MCF 10A (cell line): ENCODE measurements at regions not wholly inside any gene's neighbourhood (a gene's known extent, or its start where the extent isn't known, plus 50 kb on each side); places are given as distances from the start of the nearest gene placed in this dataset.

Source experiments
- BruUV-seq: library from RNA; stranded (reverse); fragments of 400-500 nt; replicated peaks from 2 replicates; lab custom pipeline; 2021; lab: Mats Ljungman, UMichigan
- CTCF ChIA-PET: fragments of 300-600 bp; sonication (Branson Sonifier 250); formaldehyde crosslinking; extraction: SDS; loops from one replicate; lab custom pipeline; 2021; ENCODE audit warnings: antibody characterized with exemption, inconsistent platforms; lab: Yijun Ruan, JAX
- POLR2A ChIA-PET: fragments of 300-600, 350-650 bp; sonication (Branson Sonifier 250); formaldehyde crosslinking; extraction: SDS; loops from one replicate; lab custom pipeline; 2020; ENCODE audit warnings: antibody characterized with exemption, inconsistent platforms; lab: Yijun Ruan, JAX
- DNase-seq: peaks from one replicate; pipeline ENCODE4 v3.0.0-alpha.2; 2018; ENCODE audit not compliant: unreplicated experiment
- H3K27ac Mint-ChIP-seq: one replicate; pipeline ENCODE4 v1.8.0; 2022; ENCODE audit warnings: mild to moderate bottlenecking, low read depth, mixed read lengths; ENCODE audit not compliant: unreplicated experiment
- H3K27me3 Mint-ChIP-seq: one replicate; pipeline ENCODE4 v1.8.0; 2022; ENCODE audit warnings: mixed read lengths; ENCODE audit not compliant: insufficient read depth, unreplicated experiment
- H3K36me3 Mint-ChIP-seq: one replicate; pipeline ENCODE4 v1.8.0; 2022; ENCODE audit warnings: mild to moderate bottlenecking, moderate library complexity, mixed read lengths; ENCODE audit not compliant: insufficient read depth, unreplicated experiment
- H3K4me1 Mint-ChIP-seq: one replicate; pipeline ENCODE4 v1.8.0; 2022; ENCODE audit warnings: mixed read lengths; ENCODE audit not compliant: insufficient read depth, unreplicated experiment
- H3K4me3 Mint-ChIP-seq: one replicate; pipeline ENCODE4 v1.8.0; 2022; ENCODE audit warnings: mild to moderate bottlenecking, moderate library complexity, mixed read lengths; ENCODE audit not compliant: unreplicated experiment
- H3K9me3 Mint-ChIP-seq: one replicate; pipeline ENCODE4 v1.8.0; 2022; ENCODE audit warnings: mixed read lengths; ENCODE audit not compliant: unreplicated experiment
- CTCF ChIP-seq: fragments of 200-600 bp; IDR thresholded peaks from one replicate; pipeline ENCODE4 v1.8.0; 2022; ENCODE audit warnings: antibody characterized with exemption, mild to moderate bottlenecking; ENCODE audit not compliant: unreplicated experiment
- intact Hi-C: fragments of 100-400 bp; cut with micrococcal nuclease; formaldehyde crosslinking; loops from 2 replicates; pipeline ENCODE4 v1.14.1; 2022

- H3K4me1 Mint-ChIP-seq = peaks cover 10% of the 10 kb centered on the region
- H3K4me3 Mint-ChIP-seq = no peak overlapping the region
- H3K9me3 Mint-ChIP-seq = no peaks in the 10 kb centered on the region
- TF ChIP-seq CTCF = peak; percentile 99
- H3K36me3 Mint-ChIP-seq = no peaks in the 10 kb centered on the region
- CTCF ChIA-PET = interaction anchor here (0.5 to 2.4 kb wide), 84 partner anchors 9 to 1206 kb away, joined by 3 to 92 read pairs (median 4); no protein-coding TSS in a partner anchor
- POLR2A ChIA-PET = interaction anchor here (0.7 kb wide), 1 partner anchor 873 kb away, joined by 3 read pairs; no protein-coding TSS in a partner anchor
- peaks cover 16% of the 10 kb centered on the region for H3K27me3 Mint-ChIP-seq
- no TSS peak for BruUV-seq
- intact Hi-C loops = loop anchor here (1.0 to 10.0 kb wide), 10 partner anchors 327 to 1189 kb away; no protein-coding TSS in a partner anchor
- no peak overlapping the region for H3K27ac Mint-ChIP-seq
- DNase-seq = peak; percentile 5
Observed at GRCh38 chr5:155943516-155944407, 383.2 kb upstream of the SGCD start.

- BruUV-seq = no TSS peak
- peaks cover 4% of the 10 kb centered on the region for H3K4me1 Mint-ChIP-seq
Observed at GRCh38 chr5:155947394-155948062, 379.4 kb upstream of the SGCD start.

GRCh38 chr5:155948576-155948975, 378.4 kb upstream of the SGCD start:
- intact Hi-C loops = loop anchor here (10.0 kb wide), 4 partner anchors 446 to 986 kb away; no protein-coding TSS in a partner anchor
- CTCF ChIA-PET = interaction anchor here (0.5 to 6.2 kb wide), 4 partner anchors 669 to 973 kb away, joined by 3 to 48 read pairs (median 6); no protein-coding TSS in a partner anchor

More at GRCh38 chr5:155947394-155948062, 379.4 kb upstream of the SGCD start:
- intact Hi-C loops = loop anchor here (10.0 kb wide), 4 partner anchors 447 to 987 kb away; no protein-coding TSS in a partner anchor
- H3K36me3 Mint-ChIP-seq = no peaks in the 10 kb centered on the region
- no peaks in the 10 kb centered on the region for H3K9me3 Mint-ChIP-seq
- DNase-seq = no peak
- H3K4me3 Mint-ChIP-seq = no peak overlapping the region
- CTCF ChIA-PET = interaction anchor here (0.5 to 6.2 kb wide), 8 partner anchors 9 to 877 kb away, joined by 3 to 48 read pairs (median 5); no protein-coding TSS in a partner anchor
- POLR2A ChIA-PET = no interaction called here
- H3K27me3 Mint-ChIP-seq = peaks cover 16% of the 10 kb centered on the region
- TF ChIP-seq CTCF = no peak
- no peak overlapping the region for H3K27ac Mint-ChIP-seq

More at GRCh38 chr5:155948576-155948975, 378.4 kb upstream of the SGCD start:
- DNase-seq = no peak
- no peaks in the 10 kb centered on the region for H3K36me3 Mint-ChIP-seq
- POLR2A ChIA-PET = interaction anchor here (0.6 kb wide), 1 partner anchor 431 kb away, joined by 3 read pairs; no protein-coding TSS in a partner anchor
- no TSS peak for BruUV-seq
- TF ChIP-seq CTCF = no peak
- peaks cover 16% of the 10 kb centered on the region for H3K27me3 Mint-ChIP-seq
- H3K4me1 Mint-ChIP-seq = no peaks in the 10 kb centered on the region
- H3K27ac Mint-ChIP-seq = no peak overlapping the region
- no peak overlapping the region for H3K4me3 Mint-ChIP-seq
- H3K9me3 Mint-ChIP-seq = no peaks in the 10 kb centered on the region
